Caco-2 (cell line): ENCODE measurements at regions not wholly inside any gene's neighbourhood (a gene's known extent, or its start where the extent isn't known, plus 50 kb on each side); places are given as distances from the start of the nearest gene placed in this dataset.

Experiments
- BruUV-seq: library from RNA; stranded (reverse); fragments of 400-500 nt; replicated peaks from 2 replicates; lab custom pipeline; 2021; lab: Mats Ljungman, UMichigan
- CTCF ChIA-PET: fragments of 300-600 bp; sonication (Branson Sonifier 250); formaldehyde crosslinking; loops from one replicate; lab custom pipeline; 2022; ENCODE audit warnings: antibody characterized with exemption; lab: Charles Lee
- POLR2A ChIA-PET: fragments of 300-600 bp; sonication (Branson Sonifier 250); formaldehyde crosslinking; loops from one replicate; lab custom pipeline; 2022; ENCODE audit warnings: antibody characterized with exemption; lab: Charles Lee
- DNase-seq, 2 experiments: peaks; one replicate each; pipeline versions ENCODE4 v3.0.0 to v3.0.0-alpha.2; 2020 to 2022
- H3K27me3 ChIP-seq: replicated peaks from 2 replicates; pipeline ENCODE4 v1.6.0; 2011; ENCODE audit warnings: low read length; ENCODE audit not compliant: control insufficient read depth, insufficient read depth
- H3K36me3 ChIP-seq: 2 replicates; pipeline ENCODE4 v1.5.1; 2011; ENCODE audit warnings: low read length; ENCODE audit not compliant: control insufficient read depth, insufficient read depth
- H3K4me1 ChIP-seq: fragments of 250-450 bp; sonication (Bioruptor Pico); 2 replicates; pipeline ENCODE4 v1.5.1; 2020; ENCODE audit warnings: mild to moderate bottlenecking
- H3K4me3 ChIP-seq: 2 replicates; pipeline ENCODE4 v1.5.1; 2011; ENCODE audit warnings: low read depth, mild to moderate bottlenecking, control low read depth, low read length
- H3K9me3 ChIP-seq: fragments of 250-450 bp; sonication (Bioruptor Pico); 2 replicates; pipeline ENCODE4 v1.5.1; 2020; ENCODE audit warnings: mild to moderate bottlenecking, moderate library complexity
- H3K27ac Mint-ChIP-seq: one replicate; pipeline ENCODE4 v1.8.0; 2022; ENCODE audit warnings: mixed read lengths; ENCODE audit not compliant: unreplicated experiment
- H3K27me3 Mint-ChIP-seq: one replicate; pipeline ENCODE4 v1.8.0; 2022; ENCODE audit warnings: mixed read lengths; ENCODE audit not compliant: insufficient read depth, unreplicated experiment
- H3K36me3 Mint-ChIP-seq: one replicate; pipeline ENCODE4 v1.8.0; 2022; ENCODE audit warnings: mild to moderate bottlenecking, mixed read lengths; ENCODE audit not compliant: insufficient read depth, unreplicated experiment
- H3K4me1 Mint-ChIP-seq: one replicate; pipeline ENCODE4 v1.8.0; 2022; ENCODE audit warnings: low read depth, mixed read lengths; ENCODE audit not compliant: unreplicated experiment
- H3K4me3 Mint-ChIP-seq: one replicate; pipeline ENCODE4 v1.8.0; 2022; ENCODE audit warnings: mild to moderate bottlenecking, moderate library complexity, mixed read lengths; ENCODE audit not compliant: unreplicated experiment
- H3K9me3 Mint-ChIP-seq: one replicate; pipeline ENCODE4 v1.8.0; 2022; ENCODE audit warnings: mixed read lengths; ENCODE audit not compliant: unreplicated experiment
- intact Hi-C: fragments of 100-400 bp; cut with micrococcal nuclease; formaldehyde crosslinking; loops from one replicate; pipeline ENCODE4 v1.10.0; 2022; ENCODE audit not compliant: unreplicated experiment
- TF ChIP-seq, protein P1 (sequence below), 2 experiments: fragments of 200-600 bp in 1 of 2; IDR thresholded peaks; 1 replicate in 1 of 2; 2 replicates in 1 of 2; pipeline versions ENCODE4 v1.5.1 to v1.8.0; 2011 to 2022; ENCODE audit warnings: antibody characterized with exemption in 1 of 2, control low read depth in 1 of 2, inconsistent platforms in 1 of 2, low read depth in 1 of 2, low read length in 1 of 2, mild to moderate bottlenecking in 1 of 2, moderate library complexity in 1 of 2; ENCODE audit not compliant: insufficient read depth in 1 of 2, severe bottlenecking in 1 of 2, unreplicated experiment in 1 of 2

- BruUV-seq, result no TSS peak
- Mint-ChIP-seq H3K36me3 (no peaks in the 10 kb centered on the region), H3K4me3 (no peak overlapping the region), H3K27me3 (no peaks in the 10 kb centered on the region), H3K27ac (no peak overlapping the region), H3K4me1 (no peaks in the 10 kb centered on the region), H3K9me3 (no peaks in the 10 kb centered on the region)
- no peaks in the 10 kb centered on the region for H3K36me3 ChIP-seq
- H3K27me3 ChIP-seq, result no peaks in the 10 kb centered on the region
- no peak overlapping the region for H3K4me3 ChIP-seq
- intact Hi-C loops, result loop anchor here (5.0 kb wide), 1 partner anchor 42 kb away; no protein-coding TSS in a partner anchor
- ChIA-PET CTCF (no interaction called here), POLR2A (no interaction called here)
- no peaks in the 10 kb centered on the region for H3K4me1 ChIP-seq
- DNase-seq, result no peak
- TF ChIP-seq, protein P1, sequence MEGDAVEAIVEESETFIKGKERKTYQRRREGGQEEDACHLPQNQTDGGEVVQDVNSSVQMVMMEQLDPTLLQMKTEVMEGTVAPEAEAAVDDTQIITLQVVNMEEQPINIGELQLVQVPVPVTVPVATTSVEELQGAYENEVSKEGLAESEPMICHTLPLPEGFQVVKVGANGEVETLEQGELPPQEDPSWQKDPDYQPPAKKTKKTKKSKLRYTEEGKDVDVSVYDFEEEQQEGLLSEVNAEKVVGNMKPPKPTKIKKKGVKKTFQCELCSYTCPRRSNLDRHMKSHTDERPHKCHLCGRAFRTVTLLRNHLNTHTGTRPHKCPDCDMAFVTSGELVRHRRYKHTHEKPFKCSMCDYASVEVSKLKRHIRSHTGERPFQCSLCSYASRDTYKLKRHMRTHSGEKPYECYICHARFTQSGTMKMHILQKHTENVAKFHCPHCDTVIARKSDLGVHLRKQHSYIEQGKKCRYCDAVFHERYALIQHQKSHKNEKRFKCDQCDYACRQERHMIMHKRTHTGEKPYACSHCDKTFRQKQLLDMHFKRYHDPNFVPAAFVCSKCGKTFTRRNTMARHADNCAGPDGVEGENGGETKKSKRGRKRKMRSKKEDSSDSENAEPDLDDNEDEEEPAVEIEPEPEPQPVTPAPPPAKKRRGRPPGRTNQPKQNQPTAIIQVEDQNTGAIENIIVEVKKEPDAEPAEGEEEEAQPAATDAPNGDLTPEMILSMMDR (IDR thresholded peaks at IDR 0.05; ENCODE audit: insufficient read depth in 1 of 2, low read depth in 1 of 2, low read length in 1 of 2, severe bottlenecking in 1 of 2, unreplicated experiment in 1 of 2), result no peak
- no peaks in the 10 kb centered on the region for H3K9me3 ChIP-seq
These were observed 953.5 kb upstream of the MDGA2 start for GRCh38 chr14:48628870-48629269.

GRCh38 chr14:48622980-48623379 is 947.6 kb upstream of the MDGA2 start:
- H3K4me1 ChIP-seq, result no peaks in the 10 kb centered on the region
- DNase-seq, result no peak
- intact Hi-C loops, result loop anchor here (2.0 kb wide), 1 partner anchor 64 kb away; no protein-coding TSS in a partner anchor
- ChIA-PET CTCF (no interaction called here), POLR2A (no interaction called here)
- BruUV-seq, result no TSS peak
- H3K36me3 ChIP-seq, result no peaks in the 10 kb centered on the region
- no peak overlapping the region for H3K27ac Mint-ChIP-seq
- H3K27me3 Mint-ChIP-seq, result no peaks in the 10 kb centered on the region
- no peaks in the 10 kb centered on the region for H3K9me3 Mint-ChIP-seq
- H3K4me3 Mint-ChIP-seq, result no peak overlapping the region
- H3K36me3 Mint-ChIP-seq, result no peaks in the 10 kb centered on the region
- no peaks in the 10 kb centered on the region for H3K27me3 ChIP-seq
- no peak overlapping the region for H3K4me3 ChIP-seq
- no peaks in the 10 kb centered on the region for H3K9me3 ChIP-seq
- TF ChIP-seq, protein P1 (IDR thresholded peaks at IDR 0.05; ENCODE audit: insufficient read depth in 1 of 2, low read depth in 1 of 2, low read length in 1 of 2, severe bottlenecking in 1 of 2, unreplicated experiment in 1 of 2), result no peak
- no peaks in the 10 kb centered on the region for H3K4me1 Mint-ChIP-seq

GRCh38 chr14:48618057-48618456 is 942.7 kb upstream of the MDGA2 start:
- no peak overlapping the region for H3K4me3 ChIP-seq
- Mint-ChIP-seq H3K27me3 (no peaks in the 10 kb centered on the region), H3K4me3 (no peak overlapping the region), H3K4me1 (no peaks in the 10 kb centered on the region), H3K27ac (no peak overlapping the region), H3K36me3 (no peaks in the 10 kb centered on the region), H3K9me3 (no peaks in the 10 kb centered on the region)
- no peak for DNase-seq
- ChIA-PET POLR2A (no interaction called here), CTCF (no interaction called here)
- no peaks in the 10 kb centered on the region for H3K9me3 ChIP-seq
- H3K36me3 ChIP-seq, result no peaks in the 10 kb centered on the region
- H3K27me3 ChIP-seq, result no peaks in the 10 kb centered on the region
- intact Hi-C loops, result no loop called here
- no peaks in the 10 kb centered on the region for H3K4me1 ChIP-seq
- TF ChIP-seq, protein P1 (IDR thresholded peaks at IDR 0.05; ENCODE audit: insufficient read depth in 1 of 2, low read depth in 1 of 2, low read length in 1 of 2, severe bottlenecking in 1 of 2, unreplicated experiment in 1 of 2), result no peak
- BruUV-seq, result no TSS peak
